ENCODE measurements at regions not wholly inside any gene's neighbourhood (a gene's known extent, or its start where the extent isn't known, plus 50 kb on each side); places are given as distances from the start of the nearest gene placed in this dataset.

- no peak for TF ChIP-seq CTCF (IDR thresholded peaks at IDR 0.05; ENCODE audit: poor library complexity, severe bottlenecking)
- TF ChIP-seq TAF1 (IDR thresholded peaks at IDR 0.05; ENCODE audit: low read depth), result no peak
- no peak for TF ChIP-seq SMC3 (conservative IDR thresholded peaks at IDR 0.05; ENCODE audit: poor library complexity)
- TF ChIP-seq EZH2 (IDR thresholded peaks at IDR 0.05; ENCODE audit: borderline replicate concordance, insufficient read depth, low read length, poor library complexity, severe bottlenecking), result no peak
Observed at GRCh38 chr9:90001747-90002146, 396.9 kb downstream of the GADD45G start.
